ENCODE measurements at regions not wholly inside any gene's neighbourhood (a gene's known extent, or its start where the extent isn't known, plus 50 kb on each side); places are given as distances from the start of the nearest gene placed in this dataset.

DNA sequence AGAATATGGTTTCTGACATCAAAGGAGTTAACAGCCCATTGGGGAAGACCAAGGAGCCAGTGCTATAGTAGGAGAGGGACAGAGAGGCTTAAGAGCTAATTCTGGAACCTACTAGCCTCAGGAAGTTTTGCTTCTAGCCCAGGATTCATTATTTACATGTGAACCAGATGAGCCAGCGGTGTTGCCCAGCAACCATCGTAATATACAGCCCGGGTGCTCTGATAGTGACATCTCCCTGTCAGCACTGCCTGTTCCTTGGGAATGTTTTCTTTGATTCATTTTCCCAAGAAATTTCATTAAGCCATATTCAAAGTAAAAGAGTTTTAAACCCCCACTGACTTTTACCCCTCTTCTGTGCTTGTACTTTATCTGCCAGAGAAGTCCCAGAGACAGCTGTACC is 217.4 kb upstream of the ADAMTSL1 start:
- DNase-seq (ENCODE audit: low read depth): no peak
- TF ChIP-seq, protein P1, sequence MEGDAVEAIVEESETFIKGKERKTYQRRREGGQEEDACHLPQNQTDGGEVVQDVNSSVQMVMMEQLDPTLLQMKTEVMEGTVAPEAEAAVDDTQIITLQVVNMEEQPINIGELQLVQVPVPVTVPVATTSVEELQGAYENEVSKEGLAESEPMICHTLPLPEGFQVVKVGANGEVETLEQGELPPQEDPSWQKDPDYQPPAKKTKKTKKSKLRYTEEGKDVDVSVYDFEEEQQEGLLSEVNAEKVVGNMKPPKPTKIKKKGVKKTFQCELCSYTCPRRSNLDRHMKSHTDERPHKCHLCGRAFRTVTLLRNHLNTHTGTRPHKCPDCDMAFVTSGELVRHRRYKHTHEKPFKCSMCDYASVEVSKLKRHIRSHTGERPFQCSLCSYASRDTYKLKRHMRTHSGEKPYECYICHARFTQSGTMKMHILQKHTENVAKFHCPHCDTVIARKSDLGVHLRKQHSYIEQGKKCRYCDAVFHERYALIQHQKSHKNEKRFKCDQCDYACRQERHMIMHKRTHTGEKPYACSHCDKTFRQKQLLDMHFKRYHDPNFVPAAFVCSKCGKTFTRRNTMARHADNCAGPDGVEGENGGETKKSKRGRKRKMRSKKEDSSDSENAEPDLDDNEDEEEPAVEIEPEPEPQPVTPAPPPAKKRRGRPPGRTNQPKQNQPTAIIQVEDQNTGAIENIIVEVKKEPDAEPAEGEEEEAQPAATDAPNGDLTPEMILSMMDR (IDR thresholded peaks at IDR 0.05; ENCODE audit: low read depth, low read length, missing control alignments): no peak
- no peak overlapping the region for H3K4me3 ChIP-seq (ENCODE audit: low read depth, low read length)

DNA sequence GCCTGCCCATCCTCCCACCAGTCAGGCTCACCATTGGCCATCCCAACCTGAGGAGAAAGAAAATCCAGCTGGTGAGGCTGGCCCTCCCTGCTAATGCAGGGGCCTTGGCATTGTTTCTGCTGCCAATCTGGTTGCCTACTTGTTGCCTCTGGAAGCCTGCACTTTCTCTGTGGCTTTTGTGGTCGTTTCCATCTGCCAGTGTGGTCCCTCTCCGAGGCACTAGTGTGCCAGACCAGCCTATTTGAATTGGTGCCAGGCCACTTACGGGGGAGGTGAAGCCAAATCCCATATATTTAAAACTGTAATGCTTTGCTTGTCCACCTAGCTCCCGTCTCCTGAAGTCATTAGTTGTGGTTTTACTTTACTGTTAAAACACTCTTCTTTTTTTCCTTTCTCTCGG is 213.4 kb upstream of the ADAMTSL1 start:
- no peak for DNase-seq (ENCODE audit: low read depth)
- TF ChIP-seq, protein P1 (IDR thresholded peaks at IDR 0.05; ENCODE audit: low read depth, low read length, missing control alignments): no peak
- no peak overlapping the region for H3K4me3 ChIP-seq (ENCODE audit: low read depth, low read length)

DNA sequence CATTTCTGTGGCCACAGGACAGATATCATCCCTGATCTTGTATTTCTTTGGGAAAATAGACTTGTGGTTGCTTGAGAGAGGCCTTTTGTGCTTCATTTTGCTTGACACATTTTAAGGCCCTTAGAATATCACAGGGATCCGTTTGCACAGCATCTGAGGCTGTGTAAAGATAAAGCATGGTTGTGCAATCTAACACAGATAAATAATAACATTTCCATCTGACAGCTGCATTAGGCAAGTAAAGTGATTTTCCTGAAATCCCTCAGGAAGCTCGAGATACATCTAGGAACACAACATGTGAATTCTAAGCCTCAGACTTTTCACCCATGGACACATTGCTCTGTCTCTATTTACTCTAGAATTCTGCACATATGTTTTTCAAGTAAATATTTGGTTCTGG is 212.8 kb upstream of the ADAMTSL1 start:
- no peak for DNase-seq (ENCODE audit: low read depth)
- TF ChIP-seq, protein P1 (IDR thresholded peaks at IDR 0.05; ENCODE audit: low read depth, low read length, missing control alignments): no peak
- no peak overlapping the region for H3K4me3 ChIP-seq (ENCODE audit: low read depth, low read length)

DNA sequence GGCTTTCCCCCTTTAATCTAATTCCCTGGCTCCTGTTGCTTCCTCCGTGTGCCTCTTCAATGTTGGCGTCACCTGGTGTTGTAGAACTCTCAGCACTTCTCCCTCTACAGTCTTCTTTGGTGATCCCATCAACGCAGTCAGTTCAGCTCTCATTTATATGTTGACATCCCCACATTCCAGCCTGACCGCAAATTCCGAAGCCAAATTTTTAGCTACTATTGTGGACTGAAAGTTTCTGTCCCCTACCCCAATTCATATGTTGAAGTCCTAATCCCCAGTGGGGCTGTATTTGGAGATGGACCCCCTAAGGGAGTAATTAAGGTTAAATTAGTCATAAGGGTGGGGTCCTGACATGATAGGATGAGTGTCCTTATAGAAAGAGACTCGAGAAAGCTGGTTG is 210.6 kb upstream of the ADAMTSL1 start:
- TF ChIP-seq, protein P1 (IDR thresholded peaks at IDR 0.05; ENCODE audit: low read depth, low read length, missing control alignments): no peak
- no peak overlapping the region for H3K4me3 ChIP-seq (ENCODE audit: low read depth, low read length)
- DNase-seq (ENCODE audit: low read depth): no peak

DNA sequence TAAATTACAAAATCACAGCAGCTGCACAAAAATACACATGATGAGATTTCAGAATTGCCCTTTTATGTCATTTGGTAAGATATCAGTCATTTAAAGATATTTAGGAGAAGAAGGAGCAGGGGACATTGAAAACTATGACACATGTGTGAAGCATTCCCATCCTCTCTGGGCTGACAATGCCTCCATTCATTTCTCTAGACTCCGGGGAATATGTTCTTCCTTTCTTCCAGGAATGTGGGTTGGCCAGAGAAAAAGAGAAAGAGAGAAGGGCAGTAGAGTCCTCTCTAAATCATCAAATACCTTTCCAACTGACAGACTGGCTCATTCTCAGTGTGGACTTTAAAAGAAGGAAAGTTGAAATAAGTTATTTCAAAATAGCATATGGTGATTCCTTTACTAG is 205.6 kb upstream of the ADAMTSL1 start:
- TF ChIP-seq, protein P1 (IDR thresholded peaks at IDR 0.05; ENCODE audit: low read depth, low read length, missing control alignments): no peak
- DNase-seq (ENCODE audit: low read depth): no peak
- no peak overlapping the region for H3K4me3 ChIP-seq (ENCODE audit: low read depth, low read length)

DNA sequence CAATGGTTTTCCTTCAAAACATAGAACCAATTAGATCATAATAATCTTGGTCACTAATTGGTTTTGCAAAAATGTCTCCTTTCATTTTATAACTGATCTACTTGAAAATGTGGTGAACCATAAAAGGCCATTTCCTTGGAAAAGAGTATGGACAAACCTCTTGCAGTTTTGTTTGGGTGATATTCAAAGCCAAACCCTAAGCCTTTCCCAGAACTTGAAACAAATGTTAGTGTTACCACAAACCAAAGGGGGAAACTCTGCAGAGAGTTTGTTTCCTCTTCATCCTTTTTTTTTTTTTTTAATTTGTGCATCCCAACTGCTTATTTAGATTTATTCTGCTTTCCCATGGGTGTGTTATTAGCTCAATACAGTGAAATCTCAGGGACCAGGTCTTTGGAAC is 204.4 kb upstream of the ADAMTSL1 start:
- H3K4me3 ChIP-seq (ENCODE audit: low read depth, low read length): no peak overlapping the region
- TF ChIP-seq, protein P1 (IDR thresholded peaks at IDR 0.05; ENCODE audit: low read depth, low read length, missing control alignments): no peak
- no peak for DNase-seq (ENCODE audit: low read depth)

DNA sequence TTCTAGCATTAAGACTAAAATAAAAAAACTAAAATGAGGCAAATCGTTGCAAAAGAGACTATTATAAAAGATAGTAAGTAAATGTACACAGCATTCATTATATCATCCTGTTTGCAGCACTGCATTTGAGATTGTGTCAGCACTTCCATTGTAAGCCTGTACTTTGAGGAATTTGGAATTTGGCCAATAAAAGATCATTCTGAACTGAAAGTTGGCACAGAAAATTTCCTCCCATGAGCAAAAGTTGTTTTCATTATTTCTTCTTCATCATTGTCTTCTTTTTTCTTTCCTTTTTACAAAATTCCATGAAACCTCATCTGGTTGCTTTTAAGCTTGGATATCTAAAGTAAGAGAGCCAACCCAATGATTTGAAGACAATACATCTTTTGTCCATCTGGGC is 199.3 kb upstream of the ADAMTSL1 start:
- TF ChIP-seq, protein P1 (IDR thresholded peaks at IDR 0.05; ENCODE audit: low read depth, low read length, missing control alignments): no peak
- no peak for DNase-seq (ENCODE audit: low read depth)
- no peak overlapping the region for H3K4me3 ChIP-seq (ENCODE audit: low read depth, low read length)
